H9 (cell line): ENCODE measurements at regions not wholly inside any gene's neighbourhood (a gene's known extent, or its start where the extent isn't known, plus 50 kb on each side); places are given as distances from the start of the nearest gene placed in this dataset.

Source experiments
- DNase-seq: peaks from one replicate; pipeline ENCODE4 v3.0.0-alpha.2; 2017
- H2AFZ ChIP-seq: one replicate; pipeline ENCODE4 v1.6.1; 2013; ENCODE audit warnings: mild to moderate bottlenecking, low read length, control low read depth, moderate library complexity
- H2AK5ac ChIP-seq: 2 replicates; pipeline ENCODE4 v1.6.1; 2013; ENCODE audit warnings: low read length, control low read depth, mixed read lengths; ENCODE audit not compliant: insufficient read length
- H2BK120ac ChIP-seq: one replicate; pipeline ENCODE4 v1.6.1; 2013; ENCODE audit warnings: low read depth, mild to moderate bottlenecking, low read length, control low read depth, inconsistent platforms; ENCODE audit not compliant: poor library complexity, severe bottlenecking
- H2BK12ac ChIP-seq: 2 replicates; pipeline ENCODE4 v1.6.1; 2013; ENCODE audit warnings: low read length, control low read depth, mixed read lengths, low read depth; ENCODE audit not compliant: insufficient read length
- H2BK15ac ChIP-seq: 2 replicates; pipeline ENCODE4 v1.6.1; 2013; ENCODE audit warnings: low read depth, low read length, control low read depth
- H2BK20ac ChIP-seq: one replicate; pipeline ENCODE4 v1.6.1; 2013; ENCODE audit warnings: low read depth, mild to moderate bottlenecking, low read length, control low read depth, inconsistent platforms; ENCODE audit not compliant: poor library complexity, severe bottlenecking
- H2BK5ac ChIP-seq: 2 replicates; pipeline ENCODE4 v1.6.1; 2013; ENCODE audit warnings: low read length, control low read depth, mixed read lengths; ENCODE audit not compliant: insufficient read length
- H3K14ac ChIP-seq: 2 replicates; pipeline ENCODE4 v1.6.1; 2013; ENCODE audit warnings: low read length, control low read depth; ENCODE audit not compliant: insufficient read depth
- H3K18ac ChIP-seq: 2 replicates; pipeline ENCODE4 v1.6.1; 2013; ENCODE audit warnings: low read depth, mild to moderate bottlenecking, mixed read lengths, low read length, control low read depth; ENCODE audit not compliant: insufficient read length
- H3K23ac ChIP-seq: 2 replicates; pipeline ENCODE4 v1.6.1; 2013; ENCODE audit warnings: low read length, control low read depth, mixed read lengths, low read depth; ENCODE audit not compliant: insufficient read length
- H3K23me2 ChIP-seq: 2 replicates; pipeline ENCODE4 v1.6.1; 2013; ENCODE audit warnings: low read depth, mild to moderate bottlenecking, mixed read lengths, low read length, control low read depth; ENCODE audit not compliant: insufficient read length, poor library complexity, severe bottlenecking
- H3K27ac ChIP-seq: 2 replicates; pipeline ENCODE4 v1.5.1; 2013; ENCODE audit warnings: low read length, control low read depth, mixed read lengths, low read depth; ENCODE audit not compliant: insufficient read length
- H3K27me3 ChIP-seq: 2 replicates; pipeline ENCODE4 v1.6.1; 2013; ENCODE audit warnings: low read length, control low read depth, inconsistent platforms; ENCODE audit not compliant: insufficient read depth
- H3K4ac ChIP-seq: 2 replicates; pipeline ENCODE4 v1.6.1; 2013; ENCODE audit warnings: low read depth, mild to moderate bottlenecking, control low read depth, inconsistent platforms, low read length, moderate library complexity
- H3K4me1 ChIP-seq: 2 replicates; pipeline ENCODE4 v1.6.1; 2013; ENCODE audit warnings: low read length, control low read depth, inconsistent platforms; ENCODE audit not compliant: insufficient read depth
- H3K4me2 ChIP-seq: 2 replicates; pipeline ENCODE4 v1.6.1; 2013; ENCODE audit warnings: low read length, control low read depth, mixed read lengths; ENCODE audit not compliant: insufficient read length, insufficient read depth
- H3K56ac ChIP-seq: 2 replicates; pipeline ENCODE4 v1.6.1; 2013; ENCODE audit warnings: low read depth, mild to moderate bottlenecking, mixed read lengths, low read length, control low read depth; ENCODE audit not compliant: insufficient read length
- H3K79me1 ChIP-seq: 2 replicates; pipeline ENCODE4 v1.6.1; 2013; ENCODE audit warnings: low read depth, mild to moderate bottlenecking, moderate library complexity, low read length, control low read depth, inconsistent platforms; ENCODE audit not compliant: insufficient read depth, poor library complexity, severe bottlenecking
- H3K79me2 ChIP-seq: 2 replicates; pipeline ENCODE4 v1.6.1; 2013; ENCODE audit warnings: low read length, control low read depth, inconsistent platforms; ENCODE audit not compliant: insufficient read depth
- H3K9ac ChIP-seq: 2 replicates; pipeline ENCODE4 v1.6.1; 2013; ENCODE audit warnings: low read length, control low read depth, mixed read lengths; ENCODE audit not compliant: insufficient read length; ENCODE audit errors: extremely low read depth
- H3K9me3 ChIP-seq: one replicate; pipeline ENCODE4 v1.6.1; 2013; ENCODE audit warnings: low read depth, low read length, inconsistent platforms; ENCODE audit not compliant: control insufficient read depth
- H3T11ph ChIP-seq: one replicate; pipeline ENCODE4 v1.6.1; 2013; ENCODE audit warnings: mild to moderate bottlenecking, low read length, control low read depth, inconsistent platforms
- H4K20me1 ChIP-seq: one replicate; pipeline ENCODE4 v1.6.1; 2013; ENCODE audit not compliant: control insufficient read depth, insufficient read length, insufficient read depth
- H4K5ac ChIP-seq: 2 replicates; pipeline ENCODE4 v1.6.1; 2013; ENCODE audit warnings: low read depth, mild to moderate bottlenecking, mixed read lengths, low read length, control low read depth; ENCODE audit not compliant: insufficient read length
- H4K8ac ChIP-seq: replicated peaks from 2 replicates; pipeline ENCODE4 v1.6.1; 2013; ENCODE audit warnings: low read length, control low read depth, mixed read lengths, low read depth; ENCODE audit not compliant: insufficient read length
- H4K91ac ChIP-seq: 2 replicates; pipeline ENCODE4 v1.6.1; 2013; ENCODE audit warnings: low read depth, mild to moderate bottlenecking, moderate library complexity, mixed read lengths, low read length, control low read depth; ENCODE audit not compliant: insufficient read length
- H3K27ac Mint-ChIP-seq, 3 experiments: 2 replicates in 2 of 3; 3 replicates in 1 of 3; pipeline ENCODE4 v1.8.0; 2020 to 2021; ENCODE audit warnings: mixed read lengths in 3 of 3, mild to moderate bottlenecking in 1 of 3, moderate library complexity in 1 of 3
- H3K27me3 Mint-ChIP-seq: 2 replicates; pipeline ENCODE4 v1.8.0; 2021; ENCODE audit warnings: low read depth, mild to moderate bottlenecking, moderate library complexity, mixed read lengths
- H3K36me3 Mint-ChIP-seq, 3 experiments: 2 replicates in 2 of 3; 3 replicates in 1 of 3; pipeline ENCODE4 v1.8.0; 2020 to 2021; ENCODE audit warnings: low read depth in 3 of 3, mixed read lengths in 3 of 3; ENCODE audit not compliant: insufficient read depth in 1 of 3
- H3K4me1 Mint-ChIP-seq, 2 experiments: 2 replicates each; pipeline ENCODE4 v1.8.0; 2020; ENCODE audit warnings: mixed read lengths in 2 of 2
- H3K4me3 Mint-ChIP-seq, 2 experiments: 2 replicates in 1 of 2; 3 replicates in 1 of 2; pipeline ENCODE4 v1.8.0; 2020 to 2021; ENCODE audit warnings: mild to moderate bottlenecking in 2 of 2, mixed read lengths in 2 of 2, moderate library complexity in 1 of 2
- H3K9me3 Mint-ChIP-seq, 2 experiments: 2 replicates in 1 of 2; 3 replicates in 1 of 2; pipeline ENCODE4 v1.8.0; 2020; ENCODE audit warnings: mild to moderate bottlenecking in 2 of 2, mixed read lengths in 2 of 2, moderate library complexity in 1 of 2
- CTCF ChIP-seq: fragments of 200-600 bp; sonication (generic); conservative IDR thresholded peaks from 3 replicates; pipeline ENCODE4 v1.8.0; 2021; ENCODE audit warnings: antibody characterized with exemption, mild to moderate bottlenecking
- WGBS: extraction: QIAGEN DNeasy Blood & Tissue Kit; methylation state at CpG from one replicate; pipeline ENCODE4 v1.1.7; 2013; ENCODE audit warnings: missing lambda C conversion rate, low lambda C conversion rate, mixed read lengths; ENCODE audit not compliant: insufficient read length; ENCODE audit errors: extremely low coverage; 5-methylcytosine and 5-hydroxymethylcytosine counted together

DNA sequence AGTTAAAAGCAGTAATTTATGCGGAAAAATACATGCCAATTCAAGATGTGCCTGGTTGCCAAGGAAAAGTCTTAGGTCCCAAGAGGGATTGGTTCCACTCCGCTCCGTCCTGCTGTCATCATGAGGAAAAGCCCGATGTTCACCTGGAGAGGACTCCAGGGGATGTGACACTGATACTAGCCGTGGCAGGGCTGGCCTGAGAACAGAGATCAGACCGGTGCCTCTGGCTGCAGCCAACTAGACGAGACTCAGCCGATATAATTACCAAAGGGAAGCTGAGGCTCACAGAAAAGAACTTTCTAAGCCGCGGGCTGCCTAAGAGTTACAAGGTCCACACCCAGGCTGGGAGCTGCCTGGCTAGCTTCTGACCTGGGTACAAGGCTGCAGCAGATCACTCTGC, 81.3 kb upstream of the UNC5B start:
- Histone ChIP-seq H2BK15ac (no peak overlapping the region), H2BK20ac (no peak overlapping the region)

More for the DNA sequence above, 81.3 kb upstream of the UNC5B start:
- no peak overlapping the region for H2AFZ ChIP-seq
- no peak overlapping the region; the same call in 1 of the 2 replicates for H3K14ac ChIP-seq
- H3K4ac ChIP-seq: no peak overlapping the region
- no peaks in the 10 kb centered on the region for H3K79me1 ChIP-seq
- H3K9me3 Mint-ChIP-seq: no peaks in the 10 kb centered on the region
- TF ChIP-seq CTCF: no peak
- H3K23me2 ChIP-seq: no peaks in the 10 kb centered on the region
- H3K79me2 ChIP-seq: no peaks in the 10 kb centered on the region
- H3K36me3 Mint-ChIP-seq: no peaks in the 10 kb centered on the region
- no peaks in the 10 kb centered on the region for H3K9me3 ChIP-seq
- H4K20me1 ChIP-seq: no peaks in the 10 kb centered on the region
- no peak overlapping the region for H4K5ac ChIP-seq
- no peak overlapping the region for H3T11ph ChIP-seq
- no peak overlapping the region for H3K27ac Mint-ChIP-seq
- no peak overlapping the region for H3K27ac ChIP-seq
- no peak for DNase-seq
- H4K8ac ChIP-seq: no peak overlapping the region
- no peak overlapping the region for H3K4me3 Mint-ChIP-seq
- peaks cover 13% of the 10 kb centered on the region for H3K27me3 Mint-ChIP-seq
- H3K23ac ChIP-seq: no peak overlapping the region
- H3K18ac ChIP-seq: no peak overlapping the region
- no peak overlapping the region for H3K9ac ChIP-seq
- H3K4me1 Mint-ChIP-seq: peaks cover 33 to 35% of the 10 kb centered on the region in 2 experiments
- no peak overlapping the region for H4K91ac ChIP-seq
- no peak overlapping the region for H3K56ac ChIP-seq
- H3K4me1 ChIP-seq: peaks cover 3% of the 10 kb centered on the region; the same call in 1 of the 2 replicates
- no peak overlapping the region for H2BK12ac ChIP-seq
- no peak overlapping the region for H2BK120ac ChIP-seq
- H3K4me2 ChIP-seq: no peak overlapping the region
- no peaks in the 10 kb centered on the region for H3K27me3 ChIP-seq
- no peak overlapping the region for H2AK5ac ChIP-seq
- no peak overlapping the region for H2BK5ac ChIP-seq
- no CpG with 5 or more reads among the region's 10 CpGs for WGBS
